ENCODE measurements at regions not wholly inside any gene's neighbourhood (a gene's known extent, or its start where the extent isn't known, plus 50 kb on each side); places are given as distances from the start of the nearest gene placed in this dataset.

GRCh38 chr1:232269988-232270387, 359.9 kb downstream of the SIPA1L2 start:
- intact Hi-C loops (cut with micrococcal nuclease): no loop called here
- Histone ChIP-seq H2AFZ (ENCODE audit: low read depth, low read length) (no peak overlapping the region), H3K4me2 (ENCODE audit: insufficient read depth, low read length) (no peak overlapping the region), H3K27ac (ENCODE audit: extremely low read depth, low read depth, low read length) (no peak overlapping the region), H4K20me1 (replicated peaks; ENCODE audit: control insufficient read depth, insufficient read depth, low read length) (no peaks in the 10 kb centered on the region), H3K9me1 (ENCODE audit: control insufficient read depth, insufficient read depth, low read length) (no peaks in the 10 kb centered on the region), H3K27me3 (ENCODE audit: control insufficient read depth in 2 of 2, insufficient read depth in 2 of 2, low read length in 2 of 2) (no peaks in the 10 kb centered on the region), H3K4me1 (replicated peaks in 1 of 2; ENCODE audit: control insufficient read depth in 2 of 2, insufficient read depth in 2 of 2, low read length in 2 of 2) (no peaks in the 10 kb centered on the region), H3K36me3 (ENCODE audit: control insufficient read depth, insufficient read depth, low read length) (no peaks in the 10 kb centered on the region), H3K9ac (ENCODE audit: insufficient read depth in 1 of 2, low read depth in 2 of 2, low read length in 2 of 2) (no peak overlapping the region), H3K79me2 (ENCODE audit: control insufficient read depth, insufficient read depth, low read length) (no peaks in the 10 kb centered on the region), H3K9me3 (replicated peaks; ENCODE audit: control insufficient read depth, insufficient read depth, low read depth, low read length) (no peaks in the 10 kb centered on the region), H3K4me3 (no peak overlapping the region)
- ATAC-seq (no peak), FAIRE-seq (no peak), DNase-seq (ENCODE audit: extremely low read depth in 1 of 4, low spot score in 3 of 4) (no peak)
- TF ChIP-seq DACH1 (IDR thresholded peaks at IDR 0.05; ENCODE audit: partially characterized antibody) (peak; percentile 69), ZNF436 (CRISPR knock-in tag; IDR thresholded peaks at IDR 0.05) (no peak), U2AF2 (optimal IDR thresholded peaks at IDR 0.05; ENCODE audit: low read depth, low read length) (no peak)
- 0% methylated on average over 2 of the region's 2 CpGs for WGBS (ENCODE audit: insufficient coverage, low coverage, missing lambda C conversion rate)
- ChIA-PET CTCF (ENCODE audit: low intra/inter-chr PET ratio) (no interaction called here), POLR2A (interaction anchor here (1.0 kb wide), 1 partner anchor 22 kb away, joined by 3 read pairs; no protein-coding TSS in a partner anchor)
- in situ Hi-C loops (cut with MboI): no loop called here
- no TSS peak for BruUV-seq (replicated peaks)

- Histone ChIP-seq H3K79me2 (ENCODE audit: control insufficient read depth, insufficient read depth, low read length) (no peaks in the 10 kb centered on the region), H2AFZ (ENCODE audit: low read depth, low read length) (no peak overlapping the region), H3K9me3 (replicated peaks; ENCODE audit: control insufficient read depth, insufficient read depth, low read depth, low read length) (no peaks in the 10 kb centered on the region), H3K4me2 (ENCODE audit: insufficient read depth, low read length) (no peak overlapping the region), H3K27ac (ENCODE audit: extremely low read depth, low read depth, low read length) (no peak overlapping the region), H3K4me3 (no peak overlapping the region), H3K4me1 (replicated peaks in 1 of 2; ENCODE audit: control insufficient read depth in 2 of 2, insufficient read depth in 2 of 2, low read length in 2 of 2) (no peaks in the 10 kb centered on the region), H3K36me3 (ENCODE audit: control insufficient read depth, insufficient read depth, low read length) (no peaks in the 10 kb centered on the region), H3K27me3 (ENCODE audit: control insufficient read depth in 2 of 2, insufficient read depth in 2 of 2, low read length in 2 of 2) (no peaks in the 10 kb centered on the region), H3K9me1 (ENCODE audit: control insufficient read depth, insufficient read depth, low read length) (no peaks in the 10 kb centered on the region), H3K9ac (ENCODE audit: insufficient read depth in 1 of 2, low read depth in 2 of 2, low read length in 2 of 2) (no peak overlapping the region), H4K20me1 (replicated peaks; ENCODE audit: control insufficient read depth, insufficient read depth, low read length) (no peaks in the 10 kb centered on the region)
- DNase-seq (ENCODE audit: extremely low read depth in 1 of 4, low spot score in 3 of 4) (no peak), ATAC-seq (no peak), FAIRE-seq (no peak)
- intact Hi-C loops (cut with micrococcal nuclease) (no loop called here), in situ Hi-C loops (cut with MboI) (no loop called here)
- BruUV-seq (replicated peaks): no TSS peak
- ChIA-PET POLR2A (no interaction called here), CTCF (ENCODE audit: low intra/inter-chr PET ratio) (no interaction called here)
- 0% methylated on average over 4 of the region's 4 CpGs for WGBS (ENCODE audit: insufficient coverage, low coverage, missing lambda C conversion rate)
- no peak for TF ChIP-seq CEBPG (CRISPR knock-in tag; IDR thresholded peaks at IDR 0.05)
- TF ChIP-seq CEBPG (tag; conservative IDR thresholded peaks at IDR 0.05 in 1 of 2, IDR thresholded peaks at IDR 0.05 in 1 of 2): peak in 1 of 2 experiments; percentile 9; a peak in 1 of 4 replicates
- no peak for TF ChIP-seq TEAD4 (IDR thresholded peaks at IDR 0.05; ENCODE audit: low read length)
- no peak for TF ChIP-seq TEAD4 (CRISPR knock-in tag; IDR thresholded peaks at IDR 0.05; ENCODE audit: borderline replicate concordance)
These were observed 361.9 kb downstream of the SIPA1L2 start for GRCh38 chr1:232267837-232268598.

Measured in K562 (cell line).